Body of pancreas (tissue), 4 donors: ENCODE measurements at regions not wholly inside any gene's neighbourhood (a gene's known extent, or its start where the extent isn't known, plus 50 kb on each side); places are given as distances from the start of the nearest gene placed in this dataset.

Source experiments
- ATAC-seq: fragments of 150-250 bp; one replicate; pipeline ENCODE4 v1.9.1; 2016
- DNase-seq, 4 donors: peaks; one replicate each; pipeline ENCODE4 v3.0.0-alpha.2; 2019
- H3K27ac ChIP-seq, 4 donors: fragments of 200-600 bp; sonication (generic); 1 replicate in 3 of 4; 2 replicates in 1 of 4; pipeline versions ENCODE4 v1.5.1 to v1.6.1; 2016 to 2019; ENCODE audit warnings: mild to moderate bottlenecking in 1 of 4, mixed read lengths in 1 of 4, moderate library complexity in 1 of 4
- H3K27me3 ChIP-seq, 2 donors: fragments of 200-600 bp; sonication (generic); one replicate each; pipeline ENCODE4 v1.6.0; 2016; ENCODE audit warnings: mild to moderate bottlenecking in 1 of 2
- H3K36me3 ChIP-seq, 2 donors: fragments of 200-600 bp; sonication (generic); replicated peaks in 1 of 2; 2 replicates each; pipeline ENCODE4 v1.5.1; 2016; ENCODE audit warnings: low read depth in 2 of 2; ENCODE audit not compliant: insufficient read depth in 1 of 2
- H3K4me1 ChIP-seq: fragments of 200-600 bp; sonication (generic); one replicate; pipeline ENCODE4 v1.6.0; 2016
- H3K4me3 ChIP-seq, 2 donors: fragments of 200-600 bp; sonication (generic); 1 replicate in 1 of 2; 2 replicates in 1 of 2; pipeline ENCODE4 v1.5.1; 2016 to 2019
- H3K9me3 ChIP-seq, 3 donors: fragments of 200-600 bp; sonication (generic); 1 replicate in 2 of 3; 2 replicates in 1 of 3; pipeline ENCODE4 v1.5.1; 2016
- POLR2A ChIP-seq, 3 donors: fragments of 450-650 bp; IDR thresholded peaks; one replicate each; pipeline ENCODE4 v1.6.1; 2016; ENCODE audit warnings: antibody characterized with exemption in 3 of 3, mild to moderate bottlenecking in 2 of 3
- WGBS, 2 donors: methylation state at CpG; one replicate each; pipeline ENCODE4 v1.1.5; 2017; 5-methylcytosine and 5-hydroxymethylcytosine counted together
- intact Hi-C: fragments of 100-400 bp; cut with DNase I; formaldehyde crosslinking; loops from one replicate; pipeline ENCODE4 v1.15.1; 2023
- TF ChIP-seq, protein P1 (sequence below), 7 experiments: fragments of 450-650 bp in 4 of 7; fragments of 200-600 bp in 3 of 7; sonication (generic) in 3 of 7; IDR thresholded peaks; one replicate each; pipeline ENCODE4 v1.5.1; 2016 to 2019; ENCODE audit warnings: antibody characterized with exemption in 7 of 7

DNA sequence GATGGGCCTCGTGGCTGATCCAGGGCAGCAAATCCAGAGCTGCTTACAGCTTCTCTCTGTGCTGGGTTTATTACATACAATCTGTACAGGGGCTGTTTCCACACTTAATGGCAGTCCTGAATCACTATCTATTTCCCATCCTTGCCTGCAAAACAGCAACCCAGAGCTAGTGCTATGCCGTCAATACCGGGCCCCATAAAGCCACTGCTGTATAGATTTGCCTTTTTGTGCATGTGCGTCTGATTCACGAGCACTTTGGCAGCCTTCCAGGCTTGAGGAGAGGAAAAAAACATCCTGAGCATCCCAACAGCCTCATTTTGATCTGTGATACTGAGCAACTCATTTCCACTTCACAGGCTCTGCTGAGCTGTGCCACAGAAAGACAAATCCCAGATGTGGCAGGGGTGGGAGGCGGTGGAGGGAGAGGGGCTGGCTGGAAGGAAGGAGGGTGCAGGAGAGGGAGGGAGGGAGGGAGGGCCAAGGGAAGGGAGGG lies 65.2 kb upstream of the TARBP1 start:
- peak; percentile 34 for ATAC-seq
- peaks cover 51% of the 10 kb centered on the region for H3K4me1 ChIP-seq
- H3K4me3 ChIP-seq, result no peak overlapping the region
- intact Hi-C loops, result no loop called here
- 19 to 25% methylated on average over 6 of the region's 6 CpGs for WGBS, 2 donors
- DNase-seq, result peak; percentile 56 to 75 (median 70)
- TF ChIP-seq, protein P1, sequence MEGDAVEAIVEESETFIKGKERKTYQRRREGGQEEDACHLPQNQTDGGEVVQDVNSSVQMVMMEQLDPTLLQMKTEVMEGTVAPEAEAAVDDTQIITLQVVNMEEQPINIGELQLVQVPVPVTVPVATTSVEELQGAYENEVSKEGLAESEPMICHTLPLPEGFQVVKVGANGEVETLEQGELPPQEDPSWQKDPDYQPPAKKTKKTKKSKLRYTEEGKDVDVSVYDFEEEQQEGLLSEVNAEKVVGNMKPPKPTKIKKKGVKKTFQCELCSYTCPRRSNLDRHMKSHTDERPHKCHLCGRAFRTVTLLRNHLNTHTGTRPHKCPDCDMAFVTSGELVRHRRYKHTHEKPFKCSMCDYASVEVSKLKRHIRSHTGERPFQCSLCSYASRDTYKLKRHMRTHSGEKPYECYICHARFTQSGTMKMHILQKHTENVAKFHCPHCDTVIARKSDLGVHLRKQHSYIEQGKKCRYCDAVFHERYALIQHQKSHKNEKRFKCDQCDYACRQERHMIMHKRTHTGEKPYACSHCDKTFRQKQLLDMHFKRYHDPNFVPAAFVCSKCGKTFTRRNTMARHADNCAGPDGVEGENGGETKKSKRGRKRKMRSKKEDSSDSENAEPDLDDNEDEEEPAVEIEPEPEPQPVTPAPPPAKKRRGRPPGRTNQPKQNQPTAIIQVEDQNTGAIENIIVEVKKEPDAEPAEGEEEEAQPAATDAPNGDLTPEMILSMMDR (IDR thresholded peaks at IDR 0.05), result no peak
- H3K27me3 ChIP-seq, result no peaks in the 10 kb centered on the region
- peak overlapping the region; percentile 90 to 99 (median 96) for H3K27ac ChIP-seq
- no peaks in the 10 kb centered on the region for H3K9me3 ChIP-seq
- H3K36me3 ChIP-seq, result no peaks in the 10 kb centered on the region

- DNase-seq (peak; percentile 62 to 81 (median 74)), ATAC-seq (peak; percentile 25)
- intact Hi-C loops, result no loop called here
Measured at GRCh38 chr1:234543442-234544086, 64.6 kb upstream of the TARBP1 start.

DNA sequence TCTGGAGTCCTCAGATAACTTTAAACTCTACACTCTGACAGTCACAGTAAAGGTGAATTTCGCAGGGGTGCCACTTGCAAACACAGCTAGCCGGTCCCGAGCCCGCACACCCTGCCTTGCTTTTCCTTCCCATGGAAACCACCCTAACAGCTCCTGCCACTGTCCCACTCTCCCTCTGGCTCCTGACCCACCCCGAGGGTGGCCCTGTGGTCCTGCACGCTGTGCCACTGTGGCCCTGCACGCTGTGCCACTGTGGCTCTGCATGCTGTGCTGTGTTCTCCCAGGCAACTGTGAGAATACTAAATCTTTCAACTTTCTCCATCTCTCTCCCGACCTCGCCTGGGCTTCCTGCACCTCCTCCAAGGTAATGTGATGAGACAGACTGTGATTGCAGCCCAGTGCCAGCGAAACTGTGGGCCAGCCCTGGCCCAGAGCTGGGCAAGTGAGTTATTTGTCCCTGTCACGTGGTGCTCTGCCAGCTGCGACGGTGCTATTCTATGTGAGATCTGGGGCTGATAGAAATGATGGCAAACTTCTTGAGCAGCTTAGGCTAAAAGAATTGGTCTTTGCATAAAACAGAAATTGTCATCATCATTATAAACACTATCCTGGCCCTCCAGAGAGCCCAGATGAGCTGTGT lies 63.4 kb upstream of the TARBP1 start:
- Histone ChIP-seq H3K9me3 (no peaks in the 10 kb centered on the region), H3K36me3 (no peaks in the 10 kb centered on the region), H3K27me3 (no peaks in the 10 kb centered on the region), H3K4me1 (peaks cover 69% of the 10 kb centered on the region), H3K4me3 (no peak overlapping the region), H3K27ac (peak overlapping the region in 1 of 4 donors; percentile 99)
- TF ChIP-seq, protein P1 (IDR thresholded peaks at IDR 0.05), result no peak
- no peak for TF ChIP-seq POLR2A (IDR thresholded peaks at IDR 0.05)
- DNase-seq (peak in 2 of 4 donors; percentile 60 to 63), ATAC-seq (no peak)
- 76 to 84% methylated on average over 13 of the region's 13 CpGs for WGBS, 2 donors
- intact Hi-C loops, result no loop called here

More at GRCh38 chr1:234543442-234544086, 64.6 kb upstream of the TARBP1 start:
- no peaks in the 10 kb centered on the region for H3K27me3 ChIP-seq
- peaks cover 56% of the 10 kb centered on the region for H3K4me1 ChIP-seq
- H3K36me3 ChIP-seq, result no peaks in the 10 kb centered on the region
- H3K27ac ChIP-seq, result peak overlapping the region; percentile 90 to 99 (median 96)
- H3K9me3 ChIP-seq, result no peaks in the 10 kb centered on the region
- TF ChIP-seq POLR2A (IDR thresholded peaks at IDR 0.05), result no peak
- TF ChIP-seq, protein P1 (IDR thresholded peaks at IDR 0.05), result peak in 3 of 7 experiments; percentile 9 to 29 (median 18)
- no peak overlapping the region for H3K4me3 ChIP-seq
- 17 to 38% methylated on average over 7 to 8 of the region's 8 CpGs for WGBS, 2 donors

GRCh38 chr1:234541286-234541975 lies 62.5 kb upstream of the TARBP1 start:
- Histone ChIP-seq H3K9me3 (no peaks in the 10 kb centered on the region), H3K36me3 (no peaks in the 10 kb centered on the region), H3K27me3 (no peaks in the 10 kb centered on the region), H3K4me1 (peaks cover 73% of the 10 kb centered on the region), H3K4me3 (no peak overlapping the region), H3K27ac (no peak overlapping the region)
- no peak for DNase-seq
- no peak for TF ChIP-seq POLR2A (IDR thresholded peaks at IDR 0.05)
- TF ChIP-seq, protein P1 (IDR thresholded peaks at IDR 0.05), result no peak
- 77 to 81% methylated on average over 5 of the region's 5 CpGs for WGBS, 2 donors
- ATAC-seq, result no peak
- intact Hi-C loops, result no loop called here
